ENCODE measurements at regions not wholly inside any gene's neighbourhood (a gene's known extent, or its start where the extent isn't known, plus 50 kb on each side); places are given as distances from the start of the nearest gene placed in this dataset.

GRCh38 chr14:27077710-27078109 lies 479.9 kb upstream of the NOVA1 start:
- ATAC-seq (ENCODE audit: low read depth) (no peak), DNase-seq (ENCODE audit: low spot score) (no peak)
- Histone ChIP-seq H3K4me3 (ENCODE audit: severe bottlenecking) (no peak overlapping the region), H3K27me3 (ENCODE audit: insufficient read depth, poor library complexity, severe bottlenecking) (peaks cover 3% of the 10 kb centered on the region), H3K9me3 (ENCODE audit: severe bottlenecking) (no peaks in the 10 kb centered on the region), H3K36me3 (ENCODE audit: low read depth) (no peaks in the 10 kb centered on the region), H3K27ac (ENCODE audit: poor library complexity, severe bottlenecking) (no peak overlapping the region), H3K4me1 (ENCODE audit: insufficient read depth, poor library complexity, severe bottlenecking) (no peaks in the 10 kb centered on the region)
- no peak for TF ChIP-seq CTCF (IDR thresholded peaks at IDR 0.05; ENCODE audit: poor library complexity, severe bottlenecking)

GRCh38 chr14:27078191-27078590 lies 480.4 kb upstream of the NOVA1 start:
- DNase-seq (ENCODE audit: low spot score) (no peak), ATAC-seq (ENCODE audit: low read depth) (no peak)
- no peak overlapping the region for H3K27ac ChIP-seq (ENCODE audit: poor library complexity, severe bottlenecking)
- no peaks in the 10 kb centered on the region for H3K9me3 ChIP-seq (ENCODE audit: severe bottlenecking)
- no peaks in the 10 kb centered on the region for H3K36me3 ChIP-seq (ENCODE audit: low read depth)
- H3K4me1 ChIP-seq (ENCODE audit: insufficient read depth, poor library complexity, severe bottlenecking) = no peaks in the 10 kb centered on the region
- H3K27me3 ChIP-seq (ENCODE audit: insufficient read depth, poor library complexity, severe bottlenecking) = peaks cover 3% of the 10 kb centered on the region
- H3K4me3 ChIP-seq (ENCODE audit: severe bottlenecking) = no peak overlapping the region
- no peak for TF ChIP-seq CTCF (IDR thresholded peaks at IDR 0.05; ENCODE audit: poor library complexity, severe bottlenecking)

GRCh38 chr14:27079716-27080115 lies 481.9 kb upstream of the NOVA1 start:
- Histone ChIP-seq H3K27me3 (ENCODE audit: insufficient read depth, poor library complexity, severe bottlenecking) (peaks cover 3% of the 10 kb centered on the region), H3K9me3 (ENCODE audit: severe bottlenecking) (no peaks in the 10 kb centered on the region), H3K27ac (ENCODE audit: poor library complexity, severe bottlenecking) (no peak overlapping the region), H3K4me1 (ENCODE audit: insufficient read depth, poor library complexity, severe bottlenecking) (no peaks in the 10 kb centered on the region), H3K36me3 (ENCODE audit: low read depth) (no peaks in the 10 kb centered on the region), H3K4me3 (ENCODE audit: severe bottlenecking) (no peak overlapping the region)
- DNase-seq (ENCODE audit: low spot score) (no peak), ATAC-seq (ENCODE audit: low read depth) (no peak)
- no peak for TF ChIP-seq CTCF (IDR thresholded peaks at IDR 0.05; ENCODE audit: poor library complexity, severe bottlenecking)

- H3K4me3 ChIP-seq (ENCODE audit: severe bottlenecking) = no peak overlapping the region
- H3K9me3 ChIP-seq (ENCODE audit: severe bottlenecking) = no peaks in the 10 kb centered on the region
- H3K27ac ChIP-seq (ENCODE audit: poor library complexity, severe bottlenecking) = no peak overlapping the region
- no peak for DNase-seq (ENCODE audit: low spot score)
- H3K36me3 ChIP-seq (ENCODE audit: low read depth) = no peaks in the 10 kb centered on the region
- H3K27me3 ChIP-seq (ENCODE audit: insufficient read depth, poor library complexity, severe bottlenecking) = no peaks in the 10 kb centered on the region
- TF ChIP-seq CTCF (IDR thresholded peaks at IDR 0.05; ENCODE audit: poor library complexity, severe bottlenecking) = no peak
- no peaks in the 10 kb centered on the region for H3K4me1 ChIP-seq (ENCODE audit: insufficient read depth, poor library complexity, severe bottlenecking)
- ATAC-seq (ENCODE audit: low read depth) = no peak
Measured at GRCh38 chr14:27085500-27085899, 487.7 kb upstream of the NOVA1 start.

GRCh38 chr14:27090716-27091115 lies 492.9 kb upstream of the NOVA1 start:
- Histone ChIP-seq H3K4me3 (ENCODE audit: severe bottlenecking) (no peak overlapping the region), H3K4me1 (ENCODE audit: insufficient read depth, poor library complexity, severe bottlenecking) (no peaks in the 10 kb centered on the region), H3K27ac (ENCODE audit: poor library complexity, severe bottlenecking) (no peak overlapping the region), H3K9me3 (ENCODE audit: severe bottlenecking) (no peaks in the 10 kb centered on the region), H3K27me3 (ENCODE audit: insufficient read depth, poor library complexity, severe bottlenecking) (peaks cover 14% of the 10 kb centered on the region), H3K36me3 (ENCODE audit: low read depth) (no peaks in the 10 kb centered on the region)
- ATAC-seq (ENCODE audit: low read depth) = no peak
- DNase-seq (ENCODE audit: low spot score) = no peak
- TF ChIP-seq CTCF (IDR thresholded peaks at IDR 0.05; ENCODE audit: poor library complexity, severe bottlenecking) = no peak
